Endometrium (tissue), 2 donors: ENCODE measurements at regions not wholly inside any gene's neighbourhood (a gene's known extent, or its start where the extent isn't known, plus 50 kb on each side); places are given as distances from the start of the nearest gene placed in this dataset.
A peak's percentile ranks its signal among the peaks of the same experiment; 100 is the strongest.

Source experiments
- FAIRE-seq: peaks from 2 replicates; lab custom pipeline; 2012; peaks lifted over from hg19 to GRCh38; lab: Jason Lieb, UNC
- donor health status: control.
- donor health status: control.

GRCh38 chr1:87926131-87926830 is 597.6 kb downstream of the LMO4 start:
- FAIRE-seq, result no peak

- FAIRE-seq, result no peak
These were observed 598.2 kb downstream of the LMO4 start for GRCh38 chr1:87926921-87927320.

GRCh38 chr1:87927391-87928280 is 599.0 kb downstream of the LMO4 start:
- no peak for FAIRE-seq

- FAIRE-seq, result no peak
These were observed 599.9 kb downstream of the LMO4 start for GRCh38 chr1:87928623-87929022.

GRCh38 chr1:87929906-87930305 is 601.2 kb downstream of the LMO4 start:
- no peak for FAIRE-seq

- no peak for FAIRE-seq
These were observed 602.1 kb downstream of the LMO4 start for GRCh38 chr1:87930796-87931195.

GRCh38 chr1:87933171-87933570 is 604.5 kb downstream of the LMO4 start:
- FAIRE-seq, result no peak

GRCh38 chr1:87935130-87935529 is 606.5 kb downstream of the LMO4 start:
- no peak for FAIRE-seq

- no peak for FAIRE-seq
These were observed 609.2 kb downstream of the LMO4 start for GRCh38 chr1:87937831-87938395.

GRCh38 chr1:87938631-87939030 is 610.0 kb downstream of the LMO4 start:
- no peak for FAIRE-seq

- FAIRE-seq, result peak; percentile 97
These were observed 610.8 kb downstream of the LMO4 start for GRCh38 chr1:87939444-87939843.

- no peak for FAIRE-seq
These were observed 611.7 kb downstream of the LMO4 start for GRCh38 chr1:87940421-87940820.

GRCh38 chr1:87941337-87941946 is 612.8 kb downstream of the LMO4 start:
- FAIRE-seq, result no peak

GRCh38 chr1:87942165-87942564 is 613.5 kb downstream of the LMO4 start:
- no peak for FAIRE-seq

GRCh38 chr1:87949711-87950110 is 621.0 kb downstream of the LMO4 start:
- no peak for FAIRE-seq

GRCh38 chr1:87950369-87950768 is 621.7 kb downstream of the LMO4 start:
- FAIRE-seq, result no peak

GRCh38 chr1:87951409-87951808 is 622.7 kb downstream of the LMO4 start:
- FAIRE-seq, result no peak

- no peak for FAIRE-seq
These were observed 623.2 kb downstream of the LMO4 start for GRCh38 chr1:87951852-87952251.

- no peak for FAIRE-seq
These were observed 624.4 kb downstream of the LMO4 start for GRCh38 chr1:87953121-87953520.

GRCh38 chr1:87953732-87954344 is 625.2 kb downstream of the LMO4 start:
- FAIRE-seq, result no peak

- FAIRE-seq, result no peak
These were observed 626.4 kb downstream of the LMO4 start for GRCh38 chr1:87955038-87955437.

- no peak for FAIRE-seq
These were observed 627.4 kb downstream of the LMO4 start for GRCh38 chr1:87956072-87956471.
